ENCODE measurements at regions not wholly inside any gene's neighbourhood (a gene's known extent, or its start where the extent isn't known, plus 50 kb on each side); places are given as distances from the start of the nearest gene placed in this dataset.

DNA sequence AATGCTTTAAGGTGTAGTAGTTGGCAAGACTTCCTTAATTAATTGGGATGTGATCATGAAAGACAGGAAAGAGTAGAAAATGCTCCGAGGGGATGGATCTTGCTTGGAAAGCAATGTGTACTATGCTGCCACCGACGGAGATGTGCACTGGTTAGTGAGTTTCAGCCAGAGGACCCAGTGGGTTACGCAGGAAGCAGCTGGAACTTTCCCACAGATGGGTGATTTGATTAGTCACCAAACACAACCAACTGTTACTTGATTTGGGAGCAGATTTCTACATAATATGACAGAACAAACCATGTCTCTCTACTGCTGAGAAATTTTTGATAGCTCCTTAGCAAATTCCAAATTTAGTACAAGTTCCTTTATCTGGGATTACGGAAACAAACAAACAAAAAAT, 245.4 kb upstream of the MCTP2 start:
- ATAC-seq (ENCODE audit: insufficient number of reproducible peaks, low FRiP score, low read depth): no peak
- H3K27ac ChIP-seq: no peak overlapping the region

DNA sequence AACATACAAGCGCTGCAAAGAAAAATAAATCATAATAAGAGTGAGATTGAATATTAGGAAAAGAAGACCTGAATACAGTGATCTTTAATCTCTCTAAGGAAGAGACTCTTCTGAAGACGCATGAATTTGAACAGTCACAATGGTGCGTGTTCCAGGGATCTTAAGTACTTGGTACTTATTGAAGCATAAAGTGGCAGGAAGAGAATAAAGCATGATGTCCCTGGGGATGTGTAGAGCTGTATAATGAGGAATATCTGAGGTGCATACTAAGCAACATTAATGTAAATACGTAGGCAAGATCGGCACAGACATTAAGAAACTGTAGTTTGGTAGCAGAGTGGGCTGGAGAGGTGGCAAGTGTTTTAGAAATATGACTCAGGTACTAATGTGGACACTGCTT, 246.2 kb upstream of the MCTP2 start:
- no peaks in the 10 kb centered on the region for H3K27me3 ChIP-seq (replicated peaks; ENCODE audit: insufficient read depth)
- H3K4me1 ChIP-seq (ENCODE audit: control insufficient read depth in 1 of 2, low read depth in 2 of 2): no peaks in the 10 kb centered on the region
- no peak for TF ChIP-seq CTCF (IDR thresholded peaks at IDR 0.05)
- no peaks in the 10 kb centered on the region for H3K9me3 ChIP-seq
- H3K27ac ChIP-seq: no peak overlapping the region
- no peaks in the 10 kb centered on the region for H3K36me3 ChIP-seq
- no peak overlapping the region for H3K4me3 ChIP-seq
- ATAC-seq (ENCODE audit: insufficient number of reproducible peaks, low FRiP score, low read depth) (no peak), DNase-seq (ENCODE audit: low spot score) (no peak)

More for the DNA sequence above, 245.4 kb upstream of the MCTP2 start:
- Histone ChIP-seq H3K9me3 (no peaks in the 10 kb centered on the region), H3K4me3 (no peak overlapping the region), H3K27me3 (replicated peaks; ENCODE audit: insufficient read depth) (no peaks in the 10 kb centered on the region), H3K4me1 (ENCODE audit: control insufficient read depth in 1 of 2, low read depth in 2 of 2) (no peaks in the 10 kb centered on the region), H3K36me3 (no peaks in the 10 kb centered on the region)
- no peak for DNase-seq (ENCODE audit: low spot score)
- no peak for TF ChIP-seq CTCF (IDR thresholded peaks at IDR 0.05)

- H3K9me3 ChIP-seq: no peaks in the 10 kb centered on the region
- H3K4me3 ChIP-seq: no peak overlapping the region
- no peaks in the 10 kb centered on the region for H3K27me3 ChIP-seq (replicated peaks; ENCODE audit: insufficient read depth)
- no peak overlapping the region for H3K27ac ChIP-seq
- ATAC-seq (ENCODE audit: insufficient number of reproducible peaks, low FRiP score, low read depth) (no peak), DNase-seq (ENCODE audit: low spot score) (no peak)
- H3K4me1 ChIP-seq (ENCODE audit: control insufficient read depth in 1 of 2, low read depth in 2 of 2): no peaks in the 10 kb centered on the region
- no peak for TF ChIP-seq CTCF (IDR thresholded peaks at IDR 0.05)
- no peaks in the 10 kb centered on the region for H3K36me3 ChIP-seq
Measured at GRCh38 chr15:93983526-93983925, 247.8 kb upstream of the MCTP2 start.

DNA sequence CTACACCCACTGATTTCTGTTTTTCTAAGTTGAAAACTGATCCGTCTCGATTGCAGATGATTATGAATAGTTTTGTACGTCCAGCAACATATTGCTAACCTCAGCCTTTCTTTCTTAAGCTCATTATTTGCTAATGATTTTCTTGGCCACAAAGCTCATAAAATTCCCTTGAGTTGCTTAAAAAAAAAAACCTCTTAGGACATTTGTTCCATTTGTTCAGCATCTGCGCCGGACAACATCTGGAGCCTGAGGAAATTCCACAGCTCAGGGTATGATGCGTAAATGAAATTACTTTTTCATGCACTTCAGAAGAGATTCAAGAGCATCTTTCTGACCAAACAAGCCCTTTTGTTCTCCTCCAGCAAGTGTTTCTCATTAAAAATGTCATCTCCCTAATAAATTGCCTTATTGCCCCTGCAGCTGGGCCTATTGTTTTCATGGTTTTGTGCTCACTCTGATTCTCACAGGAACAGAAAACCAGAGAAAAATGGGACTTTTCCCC, 249.1 kb upstream of the MCTP2 start:
- no peak for TF ChIP-seq CTCF (IDR thresholded peaks at IDR 0.05)
- Histone ChIP-seq H3K4me3 (no peak overlapping the region), H3K27ac (no peak overlapping the region), H3K9me3 (no peaks in the 10 kb centered on the region), H3K27me3 (replicated peaks; ENCODE audit: insufficient read depth) (no peaks in the 10 kb centered on the region), H3K36me3 (no peaks in the 10 kb centered on the region), H3K4me1 (ENCODE audit: control insufficient read depth in 1 of 2, low read depth in 2 of 2) (no peaks in the 10 kb centered on the region)
- DNase-seq (ENCODE audit: low spot score): no peak
- no peak for ATAC-seq (ENCODE audit: insufficient number of reproducible peaks, low FRiP score, low read depth)

- Histone ChIP-seq H3K4me1 (ENCODE audit: control insufficient read depth in 1 of 2, low read depth in 2 of 2) (no peaks in the 10 kb centered on the region), H3K4me3 (no peak overlapping the region)
- no peak for ATAC-seq (ENCODE audit: insufficient number of reproducible peaks, low FRiP score, low read depth)
Measured at GRCh38 chr15:93981706-93982105, 249.7 kb upstream of the MCTP2 start.

More at GRCh38 chr15:93981706-93982105, 249.7 kb upstream of the MCTP2 start:
- no peaks in the 10 kb centered on the region for H3K9me3 ChIP-seq
- H3K27me3 ChIP-seq (replicated peaks; ENCODE audit: insufficient read depth): no peaks in the 10 kb centered on the region
- no peak overlapping the region for H3K27ac ChIP-seq
- H3K36me3 ChIP-seq: no peaks in the 10 kb centered on the region
- no peak for TF ChIP-seq CTCF (IDR thresholded peaks at IDR 0.05)
- no peak for DNase-seq (ENCODE audit: low spot score)
